ENCODE measurements at regions not wholly inside any gene's neighbourhood (a gene's known extent, or its start where the extent isn't known, plus 50 kb on each side); places are given as distances from the start of the nearest gene placed in this dataset.
A peak's percentile ranks its signal among the peaks of the same experiment; 100 is the strongest.

DNA sequence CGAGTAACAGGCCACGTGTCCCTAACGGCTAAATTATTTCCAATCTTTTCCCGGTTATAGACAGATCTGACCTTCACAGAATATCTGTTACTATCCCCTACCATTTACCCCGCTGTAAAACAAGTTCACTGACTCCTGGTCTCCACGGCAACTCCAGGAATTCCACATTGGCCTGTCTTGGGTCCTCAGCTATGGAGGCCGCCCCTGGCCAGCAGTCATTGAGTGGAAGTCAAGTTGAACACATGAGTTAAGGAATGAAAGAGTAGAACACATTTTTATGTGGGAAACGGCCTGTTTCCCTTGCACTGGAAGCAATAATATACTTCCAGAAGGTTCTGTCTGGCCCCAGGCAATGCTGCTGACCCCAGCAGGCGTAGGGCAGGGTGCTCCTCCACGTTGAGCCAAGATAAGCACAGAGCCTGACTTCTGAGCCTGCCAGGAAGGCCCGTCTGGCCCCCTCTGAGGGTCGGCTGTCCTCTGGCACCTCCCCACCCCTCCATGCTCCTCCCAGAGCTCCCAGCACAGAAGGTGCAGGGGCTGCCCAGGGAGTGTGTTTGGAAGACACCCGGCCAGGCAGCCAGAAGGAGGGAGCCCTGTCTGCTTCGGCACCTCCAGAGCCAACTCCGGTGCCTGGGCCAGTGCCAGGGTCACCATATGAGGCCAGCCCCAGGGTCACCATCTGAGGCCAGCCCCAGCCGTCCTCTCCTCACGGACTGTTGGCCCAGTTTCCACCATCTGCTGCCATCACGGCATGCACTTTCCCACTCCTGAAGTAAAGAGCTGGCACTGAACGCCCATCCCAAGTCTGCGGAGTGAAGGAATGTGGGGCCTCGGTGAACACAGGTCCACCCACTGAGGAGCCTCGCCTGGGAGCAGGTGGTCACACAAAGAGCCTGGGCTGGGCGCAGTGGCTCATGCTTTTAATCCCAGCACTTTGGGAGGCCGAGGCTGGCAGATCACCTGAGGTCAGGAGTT, 813.2 kb downstream of the BRD1 start:
- TF ChIP-seq, protein P1, sequence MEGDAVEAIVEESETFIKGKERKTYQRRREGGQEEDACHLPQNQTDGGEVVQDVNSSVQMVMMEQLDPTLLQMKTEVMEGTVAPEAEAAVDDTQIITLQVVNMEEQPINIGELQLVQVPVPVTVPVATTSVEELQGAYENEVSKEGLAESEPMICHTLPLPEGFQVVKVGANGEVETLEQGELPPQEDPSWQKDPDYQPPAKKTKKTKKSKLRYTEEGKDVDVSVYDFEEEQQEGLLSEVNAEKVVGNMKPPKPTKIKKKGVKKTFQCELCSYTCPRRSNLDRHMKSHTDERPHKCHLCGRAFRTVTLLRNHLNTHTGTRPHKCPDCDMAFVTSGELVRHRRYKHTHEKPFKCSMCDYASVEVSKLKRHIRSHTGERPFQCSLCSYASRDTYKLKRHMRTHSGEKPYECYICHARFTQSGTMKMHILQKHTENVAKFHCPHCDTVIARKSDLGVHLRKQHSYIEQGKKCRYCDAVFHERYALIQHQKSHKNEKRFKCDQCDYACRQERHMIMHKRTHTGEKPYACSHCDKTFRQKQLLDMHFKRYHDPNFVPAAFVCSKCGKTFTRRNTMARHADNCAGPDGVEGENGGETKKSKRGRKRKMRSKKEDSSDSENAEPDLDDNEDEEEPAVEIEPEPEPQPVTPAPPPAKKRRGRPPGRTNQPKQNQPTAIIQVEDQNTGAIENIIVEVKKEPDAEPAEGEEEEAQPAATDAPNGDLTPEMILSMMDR (IDR thresholded peaks at IDR 0.05), result no peak
- no peak for TF ChIP-seq POLR2A (IDR thresholded peaks at IDR 0.05)
- DNase-seq, result peak in 2 of 5 donors; percentile 15 to 44
- Histone ChIP-seq H3K4me1 (peaks cover 0 to 17% (median 0%) of the 10 kb centered on the region in 12 donors), H3K36me3 (no peaks in the 10 kb centered on the region), H3K27ac (peak overlapping the region in 3 of 12 donors; percentile 22 to 67 (median 42)), H3K27me3 (peaks cover 0 to 6% (median 0%) of the 10 kb centered on the region in 9 donors), H3K4me3 (no peak overlapping the region), H3K9me3 (no peaks in the 10 kb centered on the region)
- intact Hi-C loops (cut with DNase I), result no loop called here
- peak in 2 of 4 donors; percentile 15 to 21 for ATAC-seq
- 62 to 76% (median 73%) methylated on average over 21 to 24 of the region's 24 CpGs for WGBS, 4 donors

- Histone ChIP-seq H3K4me3 (no peak overlapping the region), H3K27me3 (peaks cover 0 to 9% (median 0%) of the 10 kb centered on the region in 9 donors), H3K4me1 (peaks cover 0 to 17% (median 0%) of the 10 kb centered on the region in 12 donors), H3K36me3 (no peaks in the 10 kb centered on the region), H3K27ac (no peak overlapping the region), H3K9me3 (no peaks in the 10 kb centered on the region)
- DNase-seq, result peak in 1 of 5 donors; percentile 17
- intact Hi-C loops (cut with DNase I), result no loop called here
- ATAC-seq, result no peak
- TF ChIP-seq POLR2A (IDR thresholded peaks at IDR 0.05), result no peak
- TF ChIP-seq, protein P1 (IDR thresholded peaks at IDR 0.05), result no peak
- WGBS, 4 donors, result 88 to 98% (median 94%) methylated on average over 7 to 12 of the region's 12 CpGs
Measured at GRCh38 chr22:49013707-49014106, 814.0 kb downstream of the BRD1 start.

- Histone ChIP-seq H3K27ac (no peak overlapping the region), H3K4me3 (no peak overlapping the region), H3K4me1 (peaks cover 0 to 17% (median 0%) of the 10 kb centered on the region in 12 donors), H3K27me3 (peaks cover 0 to 9% (median 0%) of the 10 kb centered on the region in 9 donors), H3K36me3 (no peaks in the 10 kb centered on the region), H3K9me3 (no peaks in the 10 kb centered on the region)
- intact Hi-C loops (cut with DNase I), result no loop called here
- DNase-seq (no peak), ATAC-seq (no peak)
- WGBS, 4 donors, result 68 to 82% (median 79%) methylated on average over 12 of the region's 12 CpGs
- TF ChIP-seq POLR2A (IDR thresholded peaks at IDR 0.05), result no peak
- TF ChIP-seq, protein P1 (IDR thresholded peaks at IDR 0.05), result no peak
Measured at GRCh38 chr22:49012712-49013395, 814.8 kb downstream of the BRD1 start.

Measured in heart left ventricle (tissue), 16 donors.